NCI-H510A treated with DMSO at 0.1 percent for 48 hours (cell line): ENCODE measurements at regions not wholly inside any gene's neighbourhood (a gene's known extent, or its start where the extent isn't known, plus 50 kb on each side); places are given as distances from the start of the nearest gene placed in this dataset.

ENCODE experiments used
- DNase-seq: peaks from one replicate; lab custom pipeline; 2025; lab: John Stamatoyannopoulos, UW

- DNase-seq = peak; percentile 71
These were observed 131.0 kb downstream of the PDGFRA start for GRCh38 chr4:54359919-54360650.

GRCh38 chr4:54363037-54363436 lies 133.9 kb downstream of the PDGFRA start:
- DNase-seq = peak; percentile 72

GRCh38 chr4:54365691-54366090 lies 136.6 kb downstream of the PDGFRA start:
- no peak for DNase-seq

GRCh38 chr4:54367059-54367458 lies 138.0 kb downstream of the PDGFRA start:
- DNase-seq = no peak

GRCh38 chr4:54368281-54369265 lies 139.5 kb downstream of the PDGFRA start:
- DNase-seq = no peak

GRCh38 chr4:54371173-54371572 lies 142.1 kb downstream of the PDGFRA start:
- DNase-seq = no peak

GRCh38 chr4:54372951-54373350 lies 143.9 kb downstream of the PDGFRA start:
- no peak for DNase-seq

GRCh38 chr4:54373718-54374210 lies 144.7 kb downstream of the PDGFRA start:
- no peak for DNase-seq

GRCh38 chr4:54378461-54378860 lies 149.4 kb downstream of the PDGFRA start:
- no peak for DNase-seq

- no peak for DNase-seq
These were observed 155.1 kb downstream of the PDGFRA start for GRCh38 chr4:54384152-54384551.

GRCh38 chr4:54384563-54384962 lies 155.5 kb downstream of the PDGFRA start:
- DNase-seq = peak; percentile 61

GRCh38 chr4:54386042-54386669 lies 157.1 kb downstream of the PDGFRA start:
- no peak for DNase-seq

- DNase-seq = no peak
These were observed 157.6 kb downstream of the PDGFRA start for GRCh38 chr4:54386693-54387092.

- no peak for DNase-seq
These were observed 161.6 kb downstream of the PDGFRA start for GRCh38 chr4:54390670-54391069.

- DNase-seq = no peak
These were observed 162.0 kb downstream of the PDGFRA start for GRCh38 chr4:54391104-54391503.

- no peak for DNase-seq
These were observed 163.4 kb downstream of the PDGFRA start for GRCh38 chr4:54392479-54392878.

GRCh38 chr4:54393243-54393642 lies 164.2 kb downstream of the PDGFRA start:
- no peak for DNase-seq

- DNase-seq = no peak
These were observed 166.0 kb downstream of the PDGFRA start for GRCh38 chr4:54395013-54395527.

GRCh38 chr4:54400188-54400587 lies 171.1 kb downstream of the PDGFRA start:
- DNase-seq = no peak

GRCh38 chr4:54400802-54401201 lies 171.7 kb downstream of the PDGFRA start:
- DNase-seq = no peak

GRCh38 chr4:54402880-54403480 lies 173.9 kb downstream of the PDGFRA start:
- DNase-seq = no peak
